Testis (tissue), 2 donors: ENCODE measurements at regions not wholly inside any gene's neighbourhood (a gene's known extent, or its start where the extent isn't known, plus 50 kb on each side); places are given as distances from the start of the nearest gene placed in this dataset.

ENCODE experiments used
- CTCF ChIP-seq, 3 experiments: fragments of 450-650 bp in 2 of 3; fragments of 200-600 bp in 1 of 3; sonication (generic) in 1 of 3; IDR thresholded peaks; one replicate each; pipeline ENCODE4 v1.5.1; 2016 to 2019; ENCODE audit warnings: antibody characterized with exemption in 3 of 3, mild to moderate bottlenecking in 2 of 3, moderate library complexity in 1 of 3
- POLR2A ChIP-seq: fragments of 450-650 bp; IDR thresholded peaks from one replicate; pipeline ENCODE4 v1.6.1; 2017; ENCODE audit warnings: antibody characterized with exemption, mild to moderate bottlenecking, moderate library complexity

GRCh38 chr9:100739208-100739607 lies 161.3 kb downstream of the CAVIN4 start:
- TF ChIP-seq CTCF (IDR thresholded peaks at IDR 0.05) (no peak), POLR2A (no peak)
